Activated CD4-positive, alpha-beta memory T cell treated with anti-CD3 and anti-CD28 coated beads, Interleukin-2, amount 10 ng/mL, durations not matched to agents 7 days and 5 days (primary cell): ENCODE measurements at regions not wholly inside any gene's neighbourhood (a gene's known extent, or its start where the extent isn't known, plus 50 kb on each side); places are given as distances from the start of the nearest gene placed in this dataset.

Experiments
- CTCF ChIA-PET: fragments of 350-600 bp; sonication (Branson Sonifier 250); formaldehyde crosslinking; loops from one replicate; lab custom pipeline; 2021; ENCODE audit warnings: antibody characterized with exemption, inconsistent platforms; lab: Charles Lee
- POLR2A ChIA-PET: fragments of 350-600 bp; sonication (Branson Sonifier 250); formaldehyde crosslinking; loops from one replicate; lab custom pipeline; 2021; ENCODE audit warnings: antibody characterized with exemption; lab: Charles Lee
- DNase-seq: peaks from one replicate; pipeline ENCODE4 v3.0.0-alpha.2; 2020
- H3K27ac Mint-ChIP-seq: one replicate; pipeline ENCODE4 v1.8.0; 2021; ENCODE audit warnings: mild to moderate bottlenecking, mixed read lengths
- H3K27me3 Mint-ChIP-seq: one replicate; pipeline ENCODE4 v1.8.0; 2021; ENCODE audit warnings: mixed read lengths
- H3K36me3 Mint-ChIP-seq: one replicate; pipeline ENCODE4 v1.8.0; 2021; ENCODE audit warnings: low read depth, mixed read lengths
- H3K4me1 Mint-ChIP-seq: one replicate; pipeline ENCODE4 v1.8.0; 2021; ENCODE audit warnings: mixed read lengths
- H3K4me3 Mint-ChIP-seq: one replicate; pipeline ENCODE4 v1.8.0; 2021; ENCODE audit warnings: mild to moderate bottlenecking, mixed read lengths
- H3K9me3 Mint-ChIP-seq: one replicate; pipeline ENCODE4 v1.8.0; 2021; ENCODE audit warnings: mixed read lengths

DNA sequence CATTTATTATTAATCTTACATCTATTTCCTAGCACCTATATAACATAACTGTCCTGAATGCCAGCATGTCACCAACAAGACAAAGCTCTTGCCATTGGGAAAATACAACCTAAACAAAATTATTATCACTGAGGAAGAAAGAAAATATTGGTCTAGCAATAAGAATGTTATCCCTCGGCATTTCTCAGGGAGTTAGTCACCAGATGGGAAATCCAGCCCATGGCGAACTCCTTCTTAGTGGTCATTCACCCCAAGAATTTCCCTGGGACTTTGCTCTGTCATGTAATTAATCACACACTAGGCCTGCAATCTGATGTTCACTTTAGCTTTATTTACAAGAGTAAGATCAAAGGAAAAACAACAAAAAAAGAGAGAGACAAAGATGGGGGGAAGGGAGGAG is 56.1 kb upstream of the TAS2R1 start:
- no peak overlapping the region for H3K27ac Mint-ChIP-seq
- ChIA-PET POLR2A (no interaction called here), CTCF (no interaction called here)
- H3K27me3 Mint-ChIP-seq: no peaks in the 10 kb centered on the region
- no peaks in the 10 kb centered on the region for H3K9me3 Mint-ChIP-seq
- H3K4me1 Mint-ChIP-seq: no peaks in the 10 kb centered on the region
- H3K36me3 Mint-ChIP-seq: no peaks in the 10 kb centered on the region
- no peak for DNase-seq
- H3K4me3 Mint-ChIP-seq: no peak overlapping the region

DNA sequence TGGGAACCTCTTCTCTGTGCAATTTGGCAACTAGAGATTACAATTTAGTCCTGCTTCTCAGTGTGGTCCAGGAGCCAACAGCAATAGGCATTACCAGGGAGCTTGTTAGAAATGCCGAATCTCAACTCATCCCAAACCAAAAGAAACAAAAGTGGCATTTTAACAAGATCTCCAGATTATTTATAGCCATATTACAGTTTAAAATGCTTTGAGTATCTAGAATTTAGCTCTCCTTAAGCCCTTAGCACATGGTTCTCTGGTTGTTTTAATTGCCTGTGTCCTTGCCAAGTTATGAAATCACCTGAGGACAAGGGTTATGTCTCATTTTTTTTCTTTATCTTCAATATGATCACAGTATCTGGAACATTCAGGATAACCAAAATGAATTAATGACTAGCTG is 51.6 kb upstream of the TAS2R1 start:
- H3K9me3 Mint-ChIP-seq: peaks cover 2% of the 10 kb centered on the region
- no peak overlapping the region for H3K4me3 Mint-ChIP-seq
- no peaks in the 10 kb centered on the region for H3K27me3 Mint-ChIP-seq
- ChIA-PET POLR2A (no interaction called here), CTCF (no interaction called here)
- no peaks in the 10 kb centered on the region for H3K36me3 Mint-ChIP-seq
- no peak overlapping the region for H3K27ac Mint-ChIP-seq
- DNase-seq: no peak
- H3K4me1 Mint-ChIP-seq: no peaks in the 10 kb centered on the region
